Fibroblast of skin of left quadriceps (primary cell): ENCODE measurements at regions not wholly inside any gene's neighbourhood (a gene's known extent, or its start where the extent isn't known, plus 50 kb on each side); places are given as distances from the start of the nearest gene placed in this dataset.
A peak's percentile ranks its signal among the peaks of the same experiment; 100 is the strongest.

Experiments used
- DNase-seq, 2 experiments: peaks; one replicate each; pipeline ENCODE4 v3.0.0-alpha.2; 2013; ENCODE audit warnings: low read depth in 2 of 2

- DNase-seq, result no peak
Measured at GRCh38 chr17:79398441-79398840, 212.4 kb downstream of the RBFOX3 start.

GRCh38 chr17:79396696-79397095 lies 214.2 kb downstream of the RBFOX3 start:
- DNase-seq, result no peak

- DNase-seq, result no peak
Measured at GRCh38 chr17:79395545-79395944, 215.3 kb downstream of the RBFOX3 start.

GRCh38 chr17:79395066-79395465 lies 215.8 kb downstream of the RBFOX3 start:
- DNase-seq, result no peak

- peak; percentile 8 to 11 for DNase-seq
Measured at GRCh38 chr17:79393358-79394052, 217.3 kb downstream of the RBFOX3 start.

- DNase-seq, result no peak
Measured at GRCh38 chr17:79392598-79392997, 218.3 kb downstream of the RBFOX3 start.

GRCh38 chr17:79391376-79392233 lies 219.2 kb downstream of the RBFOX3 start:
- peak; percentile 11 to 17 for DNase-seq

- no peak for DNase-seq
Measured at GRCh38 chr17:79389896-79390295, 221.0 kb downstream of the RBFOX3 start.

- DNase-seq, result no peak
Measured at GRCh38 chr17:79388556-79389295, 222.1 kb downstream of the RBFOX3 start.

GRCh38 chr17:79387783-79388182 lies 223.1 kb downstream of the RBFOX3 start:
- DNase-seq, result no peak

- DNase-seq, result no peak
Measured at GRCh38 chr17:79385962-79386563, 224.8 kb downstream of the RBFOX3 start.

GRCh38 chr17:79382313-79382712 lies 228.5 kb downstream of the RBFOX3 start:
- DNase-seq, result no peak

GRCh38 chr17:79379700-79380445 lies 231.0 kb downstream of the RBFOX3 start:
- DNase-seq, result no peak

GRCh38 chr17:79377230-79377786 lies 233.5 kb downstream of the RBFOX3 start:
- no peak for DNase-seq

GRCh38 chr17:79374807-79375206 lies 236.0 kb downstream of the RBFOX3 start:
- DNase-seq, result no peak

GRCh38 chr17:79374087-79374689 lies 236.7 kb downstream of the RBFOX3 start:
- no peak for DNase-seq

- DNase-seq, result no peak
Measured at GRCh38 chr17:79372470-79373238, 238.2 kb downstream of the RBFOX3 start.

GRCh38 chr17:79371984-79372383 lies 238.9 kb downstream of the RBFOX3 start:
- no peak for DNase-seq

- no peak for DNase-seq
Measured at GRCh38 chr17:79370594-79370993, 240.3 kb downstream of the RBFOX3 start.

- no peak for DNase-seq
Measured at GRCh38 chr17:79370126-79370525, 240.7 kb downstream of the RBFOX3 start.
